ENCODE measurements at regions not wholly inside any gene's neighbourhood (a gene's known extent, or its start where the extent isn't known, plus 50 kb on each side); places are given as distances from the start of the nearest gene placed in this dataset.

DNA sequence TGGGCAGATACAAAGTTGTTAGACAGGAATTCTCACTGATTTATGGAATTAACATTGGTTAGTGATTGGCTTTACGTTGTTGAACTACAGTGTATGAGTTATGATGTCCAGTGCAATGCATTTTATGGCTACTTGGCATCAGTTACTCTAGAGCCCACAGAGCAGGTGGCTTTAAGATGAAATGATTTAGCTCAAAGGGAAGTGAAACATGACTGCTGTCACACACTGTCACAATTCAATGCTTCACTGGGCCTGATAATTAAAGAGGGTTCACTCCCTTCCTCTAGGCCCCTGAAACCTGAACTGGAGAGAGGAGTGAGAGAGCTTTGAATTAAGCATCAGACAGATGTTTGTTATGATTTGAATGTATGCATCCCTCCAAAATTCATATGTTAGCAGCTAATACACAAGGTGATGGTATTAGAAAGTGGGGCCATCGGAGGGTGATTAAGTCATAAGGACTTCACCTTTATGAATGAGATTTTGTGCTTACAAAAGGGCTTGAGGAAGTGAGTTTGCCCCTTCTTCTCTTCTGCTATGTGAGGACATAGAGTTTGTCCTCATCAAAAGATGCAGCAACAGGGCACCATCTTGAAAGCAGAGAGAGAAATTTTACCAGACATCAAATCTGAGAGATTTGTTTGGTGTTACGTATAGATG is 175.8 kb upstream of the GRIN2B start:
- ChIA-PET POLR2A (no interaction called here), CTCF (interaction anchor here (0.7 to 2.5 kb wide), 3 partner anchors 10 to 902 kb away, joined by 3 to 11 read pairs (median 5); no protein-coding TSS in a partner anchor)
- ATAC-seq: no peak
- H3K27ac ChIP-seq: no peak overlapping the region
- TF ChIP-seq GATA3 (IDR thresholded peaks at IDR 0.05; ENCODE audit: borderline replicate concordance) (no peak), ZNF302 (CRISPR knock-in tag; IDR thresholded peaks at IDR 0.05) (no peak), PHF8 (IDR thresholded peaks at IDR 0.05; ENCODE audit: borderline replicate concordance, low read depth) (no peak), CBX8 (IDR thresholded peaks at IDR 0.05) (no peak), KDM1A (IDR thresholded peaks at IDR 0.05; ENCODE audit: low read depth) (no peak), CHD2 (IDR thresholded peaks at IDR 0.05; ENCODE audit: low read length, partially characterized antibody) (no peak)
- H3K4me2 ChIP-seq: no peak overlapping the region
- FAIRE-seq: no peak
- no peaks in the 10 kb centered on the region for H3K4me1 ChIP-seq
- no peak for DNase-seq (ENCODE audit: low read depth in 1 of 2, low spot score in 1 of 2)
- no peaks in the 10 kb centered on the region for H3K9me3 ChIP-seq
- H3K4me3 ChIP-seq: no peak overlapping the region
- WGBS (ENCODE audit: missing lambda C conversion rate): 85% methylated on average over 3 of the region's 3 CpGs

DNA sequence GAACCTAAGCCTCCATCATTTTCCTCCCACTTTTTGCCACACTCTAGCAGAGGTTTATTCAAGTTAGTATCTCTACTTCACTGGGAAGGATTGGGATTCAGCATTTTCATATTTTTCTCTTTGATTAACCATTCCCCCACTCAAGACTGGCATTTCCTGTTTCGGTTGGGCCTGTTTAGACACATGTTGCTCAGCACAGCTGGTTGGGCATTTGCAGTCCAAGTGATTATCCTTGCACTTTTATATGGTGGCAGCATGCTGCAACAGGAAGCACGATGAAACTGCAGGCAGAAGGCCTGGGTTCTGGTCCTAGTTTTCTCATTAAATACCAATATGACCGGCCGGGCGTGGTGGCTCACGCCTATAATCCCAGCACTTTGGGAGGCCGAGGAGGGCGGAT is 182.9 kb upstream of the GRIN2B start:
- Histone ChIP-seq H3K27ac (no peak overlapping the region), H3K4me3 (no peak overlapping the region), H3K9me3 (no peaks in the 10 kb centered on the region), H3K4me1 (no peaks in the 10 kb centered on the region), H3K4me2 (no peak overlapping the region)
- DNase-seq (ENCODE audit: low read depth in 1 of 2, low spot score in 1 of 2) (no peak), FAIRE-seq (no peak), ATAC-seq (no peak)
- TF ChIP-seq, protein P1, sequence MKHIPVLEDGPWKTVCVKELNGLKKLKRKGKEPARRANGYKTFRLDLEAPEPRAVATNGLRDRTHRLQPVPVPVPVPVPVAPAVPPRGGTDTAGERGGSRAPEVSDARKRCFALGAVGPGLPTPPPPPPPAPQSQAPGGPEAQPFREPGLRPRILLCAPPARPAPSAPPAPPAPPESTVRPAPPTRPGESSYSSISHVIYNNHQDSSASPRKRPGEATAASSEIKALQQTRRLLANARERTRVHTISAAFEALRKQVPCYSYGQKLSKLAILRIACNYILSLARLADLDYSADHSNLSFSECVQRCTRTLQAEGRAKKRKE (CRISPR knock-in tag; IDR thresholded peaks at IDR 0.05; ENCODE audit: low read depth): no peak
- TF ChIP-seq, protein P2, sequence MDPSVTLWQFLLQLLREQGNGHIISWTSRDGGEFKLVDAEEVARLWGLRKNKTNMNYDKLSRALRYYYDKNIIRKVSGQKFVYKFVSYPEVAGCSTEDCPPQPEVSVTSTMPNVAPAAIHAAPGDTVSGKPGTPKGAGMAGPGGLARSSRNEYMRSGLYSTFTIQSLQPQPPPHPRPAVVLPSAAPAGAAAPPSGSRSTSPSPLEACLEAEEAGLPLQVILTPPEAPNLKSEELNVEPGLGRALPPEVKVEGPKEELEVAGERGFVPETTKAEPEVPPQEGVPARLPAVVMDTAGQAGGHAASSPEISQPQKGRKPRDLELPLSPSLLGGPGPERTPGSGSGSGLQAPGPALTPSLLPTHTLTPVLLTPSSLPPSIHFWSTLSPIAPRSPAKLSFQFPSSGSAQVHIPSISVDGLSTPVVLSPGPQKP (IDR thresholded peaks at IDR 0.05; ENCODE audit: low read depth, low read length): no peak
- TF ChIP-seq FOSB (CRISPR knock-in tag; IDR thresholded peaks at IDR 0.05) (no peak), KDM1A (IDR thresholded peaks at IDR 0.05; ENCODE audit: low read depth) (no peak), POLR2A (IDR thresholded peaks at IDR 0.05; ENCODE audit: low read length) (no peak), POLR2AphosphoS2 (conservative IDR thresholded peaks at IDR 0.05; ENCODE audit: low read length) (no peak)
- TF ChIP-seq, protein P3, sequence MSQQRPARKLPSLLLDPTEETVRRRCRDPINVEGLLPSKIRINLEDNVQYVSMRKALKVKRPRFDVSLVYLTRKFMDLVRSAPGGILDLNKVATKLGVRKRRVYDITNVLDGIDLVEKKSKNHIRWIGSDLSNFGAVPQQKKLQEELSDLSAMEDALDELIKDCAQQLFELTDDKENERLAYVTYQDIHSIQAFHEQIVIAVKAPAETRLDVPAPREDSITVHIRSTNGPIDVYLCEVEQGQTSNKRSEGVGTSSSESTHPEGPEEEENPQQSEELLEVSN (IDR thresholded peaks at IDR 0.05; ENCODE audit: borderline replicate concordance, low read depth): no peak
- TF ChIP-seq, protein P4, sequence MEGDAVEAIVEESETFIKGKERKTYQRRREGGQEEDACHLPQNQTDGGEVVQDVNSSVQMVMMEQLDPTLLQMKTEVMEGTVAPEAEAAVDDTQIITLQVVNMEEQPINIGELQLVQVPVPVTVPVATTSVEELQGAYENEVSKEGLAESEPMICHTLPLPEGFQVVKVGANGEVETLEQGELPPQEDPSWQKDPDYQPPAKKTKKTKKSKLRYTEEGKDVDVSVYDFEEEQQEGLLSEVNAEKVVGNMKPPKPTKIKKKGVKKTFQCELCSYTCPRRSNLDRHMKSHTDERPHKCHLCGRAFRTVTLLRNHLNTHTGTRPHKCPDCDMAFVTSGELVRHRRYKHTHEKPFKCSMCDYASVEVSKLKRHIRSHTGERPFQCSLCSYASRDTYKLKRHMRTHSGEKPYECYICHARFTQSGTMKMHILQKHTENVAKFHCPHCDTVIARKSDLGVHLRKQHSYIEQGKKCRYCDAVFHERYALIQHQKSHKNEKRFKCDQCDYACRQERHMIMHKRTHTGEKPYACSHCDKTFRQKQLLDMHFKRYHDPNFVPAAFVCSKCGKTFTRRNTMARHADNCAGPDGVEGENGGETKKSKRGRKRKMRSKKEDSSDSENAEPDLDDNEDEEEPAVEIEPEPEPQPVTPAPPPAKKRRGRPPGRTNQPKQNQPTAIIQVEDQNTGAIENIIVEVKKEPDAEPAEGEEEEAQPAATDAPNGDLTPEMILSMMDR (IDR thresholded peaks at IDR 0.05): no peak
- POLR2A ChIA-PET: no interaction called here
- 82% methylated on average over 8 of the region's 8 CpGs for WGBS (ENCODE audit: missing lambda C conversion rate)
- CTCF ChIA-PET: no interaction called here

DNA sequence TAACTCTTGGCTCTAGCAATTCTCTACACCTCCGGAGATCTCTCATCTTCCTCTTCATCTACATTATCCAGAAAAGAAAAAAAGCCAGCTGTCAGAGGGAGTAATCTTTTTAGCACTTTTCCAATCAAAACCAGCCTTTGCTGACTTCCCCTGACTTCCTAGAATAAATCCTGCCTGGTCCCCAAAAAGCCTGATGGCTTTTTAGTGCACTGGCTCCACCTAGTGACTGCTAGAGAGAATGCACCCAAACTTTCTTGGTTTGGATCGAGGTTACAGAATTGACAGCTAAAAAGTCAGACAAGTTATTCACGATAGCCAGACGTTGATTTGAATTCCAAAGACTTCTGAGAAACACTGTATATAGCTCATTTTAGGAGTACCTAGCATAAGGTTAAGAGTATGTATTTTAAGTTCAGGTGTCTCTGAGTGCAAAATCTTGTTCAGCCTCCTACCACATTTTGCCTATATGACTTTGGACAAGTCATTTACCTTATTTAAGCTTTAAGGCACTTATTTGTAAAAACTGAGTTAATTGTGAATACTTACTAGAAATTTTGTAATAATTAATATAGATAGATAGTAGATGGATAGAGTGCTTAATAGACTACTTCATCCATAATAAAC is 185.7 kb upstream of the GRIN2B start:
- DNase-seq (ENCODE audit: low read depth in 1 of 2, low spot score in 1 of 2) (peak; percentile 60 to 61), FAIRE-seq (peak; percentile 85), ATAC-seq (peak; percentile 68 to 84; a peak in 4 of 6 replicates)
- H3K9me3 ChIP-seq: no peaks in the 10 kb centered on the region
- no peak for TF ChIP-seq TFCP2L1 (CRISPR knock-in tag; IDR thresholded peaks at IDR 0.05)
- peak; percentile 87 for TF ChIP-seq SMC3 (IDR thresholded peaks at IDR 0.05)
- TF ChIP-seq, protein P4 (IDR thresholded peaks at IDR 0.05): peak; percentile 97
- TF ChIP-seq, protein P5, sequence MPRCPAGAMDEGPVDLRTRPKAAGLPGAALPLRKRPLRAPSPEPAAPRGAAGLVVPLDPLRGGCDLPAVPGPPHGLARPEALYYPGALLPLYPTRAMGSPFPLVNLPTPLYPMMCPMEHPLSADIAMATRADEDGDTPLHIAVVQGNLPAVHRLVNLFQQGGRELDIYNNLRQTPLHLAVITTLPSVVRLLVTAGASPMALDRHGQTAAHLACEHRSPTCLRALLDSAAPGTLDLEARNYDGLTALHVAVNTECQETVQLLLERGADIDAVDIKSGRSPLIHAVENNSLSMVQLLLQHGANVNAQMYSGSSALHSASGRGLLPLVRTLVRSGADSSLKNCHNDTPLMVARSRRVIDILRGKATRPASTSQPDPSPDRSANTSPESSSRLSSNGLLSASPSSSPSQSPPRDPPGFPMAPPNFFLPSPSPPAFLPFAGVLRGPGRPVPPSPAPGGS (IDR thresholded peaks at IDR 0.05): no peak
- TF ChIP-seq RAD21 (conservative IDR thresholded peaks at IDR 0.05 in 1 of 2, IDR thresholded peaks at IDR 0.05 in 1 of 2): peak; percentile 96 to 99
- no peak for TF ChIP-seq EP300 (IDR thresholded peaks at IDR 0.05)
- TF ChIP-seq CBX8 (IDR thresholded peaks at IDR 0.05): no peak
- no peak overlapping the region for H3K27ac ChIP-seq
- H3K4me3 ChIP-seq: no peak overlapping the region
- no peak overlapping the region for H3K4me2 ChIP-seq
- ChIA-PET CTCF (interaction anchor here (0.6 to 3.3 kb wide), 56 partner anchors 9 to 1217 kb away, joined by 3 to 31 read pairs (median 3); no protein-coding TSS in a partner anchor), POLR2A (interaction anchor here (1.0 kb wide), 1 partner anchor 912 kb away, joined by 3 read pairs; no protein-coding TSS in a partner anchor)
- WGBS (ENCODE audit: missing lambda C conversion rate): 2% methylated on average over 4 of the region's 4 CpGs
- no peaks in the 10 kb centered on the region for H3K4me1 ChIP-seq
